ENCODE measurements at regions not wholly inside any gene's neighbourhood (a gene's known extent, or its start where the extent isn't known, plus 50 kb on each side); places are given as distances from the start of the nearest gene placed in this dataset.

DNA sequence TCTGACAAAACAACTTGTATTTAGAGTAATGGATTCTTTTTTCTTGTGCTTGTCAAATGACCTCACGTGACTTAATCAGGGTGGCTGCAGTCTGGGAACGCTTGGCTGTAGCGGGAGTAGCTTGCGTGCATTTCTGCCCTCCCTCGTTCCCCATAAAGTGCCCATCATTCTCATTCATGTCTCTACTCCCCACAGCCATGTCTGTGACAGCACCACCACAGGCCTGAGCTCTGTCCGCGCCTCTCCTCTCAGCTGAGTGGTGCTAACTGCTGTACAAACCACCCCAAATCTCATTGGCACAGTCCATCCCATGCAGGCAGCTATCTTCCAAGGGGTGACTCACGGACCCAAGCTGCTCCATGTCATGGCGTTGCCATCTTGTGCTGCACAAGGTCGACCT is 161.7 kb downstream of the TSN start:
- no peak for TF ChIP-seq CTCF (IDR thresholded peaks at IDR 0.05; ENCODE audit: control extremely low read depth, extremely low read depth, low read depth, missing control alignments)
- CTCF ChIA-PET = interaction anchor here (1.1 to 2.8 kb wide), 2 partner anchors 8 to 20 kb away, joined by 3 to 10 read pairs; no protein-coding TSS in a partner anchor
- POLR2A ChIA-PET = no interaction called here
- no peak for DNase-seq (ENCODE audit: extremely low spot score)

- TF ChIP-seq CTCF (IDR thresholded peaks at IDR 0.05; ENCODE audit: control extremely low read depth, extremely low read depth, low read depth, missing control alignments) = no peak
- no peak for DNase-seq (ENCODE audit: extremely low spot score)
- POLR2A ChIA-PET = no interaction called here
- CTCF ChIA-PET = interaction anchor here (1.1 to 2.8 kb wide), 3 partner anchors 9 to 54 kb away, joined by 3 to 10 read pairs (median 3); no protein-coding TSS in a partner anchor
Measured at GRCh38 chr2:121918231-121918630, 162.8 kb downstream of the TSN start.

DNA sequence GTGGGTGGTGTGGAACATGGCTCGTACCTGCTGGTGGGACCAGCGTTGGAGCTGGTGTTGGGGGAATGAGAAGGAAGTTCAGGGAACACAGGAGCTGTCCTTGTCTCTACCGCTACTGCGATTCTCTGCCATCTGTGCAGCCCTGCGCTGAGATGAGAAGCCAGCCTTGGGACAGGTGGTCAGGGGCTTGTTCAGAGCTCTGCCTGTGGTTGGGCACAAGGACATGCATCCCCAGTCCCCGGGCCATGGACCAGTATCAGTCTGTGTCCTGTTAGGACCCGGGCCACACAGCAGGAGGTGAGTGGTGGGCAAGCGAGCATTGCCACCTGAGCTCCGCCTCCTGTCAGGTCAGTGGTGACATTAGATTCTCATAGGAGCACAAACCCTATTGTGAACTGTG is 164.4 kb downstream of the TSN start:
- TF ChIP-seq CTCF (IDR thresholded peaks at IDR 0.05; ENCODE audit: control extremely low read depth, extremely low read depth, low read depth, missing control alignments) = no peak
- POLR2A ChIA-PET = interaction anchor here (0.6 kb wide), 1 partner anchor 513 kb away, joined by 7 read pairs; no protein-coding TSS in a partner anchor
- CTCF ChIA-PET = interaction anchor here (1.2 to 1.6 kb wide), 2 partner anchors 22 to 55 kb away, joined by 3 to 5 read pairs; no protein-coding TSS in a partner anchor
- no peak for DNase-seq (ENCODE audit: extremely low spot score)

DNA sequence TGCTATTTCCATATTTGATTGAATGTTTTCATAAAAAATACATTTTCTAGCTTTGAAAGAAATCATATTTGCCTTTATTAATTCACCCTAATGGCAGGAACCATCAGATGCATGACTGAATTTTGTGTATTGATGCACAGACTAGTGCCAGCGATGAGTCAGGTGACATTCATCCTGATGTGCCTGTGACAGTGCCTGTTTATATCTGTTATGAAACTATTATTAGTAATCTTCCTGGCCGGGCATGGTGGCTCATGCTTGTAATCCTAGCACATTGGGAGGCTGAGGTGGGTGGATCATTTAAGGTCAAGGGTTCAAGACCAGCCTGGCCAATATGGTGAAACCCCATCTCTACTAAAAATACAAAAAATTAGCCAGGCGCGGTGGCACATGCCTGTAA is 170.0 kb downstream of the TSN start:
- CTCF ChIA-PET = no interaction called here

GRCh38 chr2:121943285-121943684 is 187.8 kb downstream of the TSN start:
- TF ChIP-seq CTCF (IDR thresholded peaks at IDR 0.05; ENCODE audit: control extremely low read depth, extremely low read depth, low read depth, missing control alignments) = no peak
- DNase-seq (ENCODE audit: extremely low spot score) = no peak
- POLR2A ChIA-PET = interaction anchor here (0.6 kb wide), 1 partner anchor 338 kb away, joined by 3 read pairs; no protein-coding TSS in a partner anchor
- CTCF ChIA-PET = no interaction called here

More for the DNA sequence above, 170.0 kb downstream of the TSN start:
- no peak for TF ChIP-seq CTCF (IDR thresholded peaks at IDR 0.05; ENCODE audit: control extremely low read depth, extremely low read depth, low read depth, missing control alignments)
- no peak for DNase-seq (ENCODE audit: extremely low spot score)
- POLR2A ChIA-PET = no interaction called here

DNA sequence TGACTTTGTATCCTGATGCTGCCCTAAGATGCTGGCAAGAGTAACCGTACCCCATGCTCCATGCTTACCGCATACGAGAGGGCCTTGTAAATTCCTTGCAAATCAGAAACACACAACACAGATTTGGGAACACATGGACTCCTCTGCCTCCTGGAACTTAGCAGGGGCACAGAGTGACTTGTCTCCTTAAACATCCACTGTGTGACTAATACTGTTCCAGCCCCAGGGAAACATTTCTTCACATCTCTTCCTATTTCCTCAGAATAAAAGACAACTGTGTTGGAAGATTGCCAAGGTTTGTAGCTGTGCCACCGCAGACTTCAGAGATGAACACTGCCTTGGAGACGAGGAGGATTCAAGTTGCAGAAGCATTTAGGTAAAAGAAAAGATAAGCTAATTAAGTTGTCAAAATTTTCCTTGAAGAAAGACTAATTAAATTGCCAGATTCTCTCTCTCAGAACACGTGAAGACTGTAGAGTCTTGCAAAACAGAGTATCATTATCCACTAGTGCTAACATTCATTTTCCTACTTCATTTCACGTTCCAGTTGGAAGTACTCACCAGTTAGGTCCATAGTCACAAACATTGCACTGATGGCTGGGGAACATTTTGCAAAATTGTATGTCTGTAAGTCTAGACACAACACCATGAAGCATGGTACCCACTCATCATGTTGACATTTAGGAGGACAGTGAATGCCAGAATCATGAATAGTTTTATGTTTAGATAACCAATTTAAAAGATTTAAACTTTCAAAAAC is 188.8 kb downstream of the TSN start:
- DNase-seq (ENCODE audit: extremely low spot score) = no peak
- ChIA-PET POLR2A (no interaction called here), CTCF (interaction anchor here (1.1 kb wide), 1 partner anchor 10 kb away, joined by 3 read pairs; no protein-coding TSS in a partner anchor)
- no peak for TF ChIP-seq CTCF (IDR thresholded peaks at IDR 0.05; ENCODE audit: control extremely low read depth, extremely low read depth, low read depth, missing control alignments)

All from GM10248 (cell line).